Panc1 (cell line): ENCODE measurements at regions not wholly inside any gene's neighbourhood (a gene's known extent, or its start where the extent isn't known, plus 50 kb on each side); places are given as distances from the start of the nearest gene placed in this dataset.

ENCODE experiments used
- CTCF ChIP-seq: fragments of 450-650 bp; IDR thresholded peaks from 2 replicates; pipeline ENCODE4 v1.5.1; 2017; ENCODE audit warnings: mild to moderate bottlenecking
- REST ChIP-seq, 2 experiments: IDR thresholded peaks; 2 replicates each; pipeline ENCODE4 v1.6.1; 2011 to 2012; ENCODE audit warnings: low read depth in 2 of 2, control low read depth in 1 of 2, low read length in 1 of 2, mild to moderate bottlenecking in 1 of 2, moderate library complexity in 1 of 2; ENCODE audit not compliant: insufficient read depth in 1 of 2
- SIN3A ChIP-seq: IDR thresholded peaks from 2 replicates; pipeline ENCODE4 v1.6.1; 2012; ENCODE audit warnings: low read depth, mild to moderate bottlenecking, low read length, moderate library complexity, borderline replicate concordance; ENCODE audit not compliant: insufficient read depth
- TCF7L2 ChIP-seq: IDR thresholded peaks from 2 replicates; pipeline ENCODE4 v1.6.1; 2011; ENCODE audit warnings: mild to moderate bottlenecking, low read depth, low read length, inconsistent platforms

- TF ChIP-seq CTCF: no peak
- no peak for TF ChIP-seq REST (IDR thresholded peaks at IDR 0.05; ENCODE audit: insufficient read depth in 1 of 2, low read depth in 2 of 2, low read length in 1 of 2)
- TF ChIP-seq TCF7L2: no peak
- TF ChIP-seq SIN3A: no peak
These were observed 64.9 kb upstream of the MYO3A start for GRCh38 chr10:25869067-25869591.
